SHP77 treated with DMSO at 0.1 percent for 48 hours (cell line): ENCODE measurements at regions not wholly inside any gene's neighbourhood (a gene's known extent, or its start where the extent isn't known, plus 50 kb on each side); places are given as distances from the start of the nearest gene placed in this dataset.
"Not testable (repeated sequence)": the region's sequence is repeated elsewhere in the genome, so short reads cannot be mapped to it uniquely, and the experiment has no call there.

ENCODE experiments used
- DNase-seq: peaks from one replicate; lab custom pipeline; 2025; lab: John Stamatoyannopoulos, UW

GRCh38 chr1:82359541-82359940 is 558.8 kb downstream of the ADGRL2 start:
- DNase-seq: not testable (repeated sequence)

GRCh38 chr1:82358706-82359105 is 558.0 kb downstream of the ADGRL2 start:
- DNase-seq: not testable (repeated sequence)

GRCh38 chr1:82354546-82354945 is 553.8 kb downstream of the ADGRL2 start:
- not testable (repeated sequence) for DNase-seq

GRCh38 chr1:82348487-82348886 is 547.8 kb downstream of the ADGRL2 start:
- no peak for DNase-seq

GRCh38 chr1:82346141-82346540 is 545.4 kb downstream of the ADGRL2 start:
- no peak for DNase-seq

- DNase-seq: no peak
Observed at GRCh38 chr1:82343381-82343780, 542.6 kb downstream of the ADGRL2 start.

- no peak for DNase-seq
Observed at GRCh38 chr1:82337635-82338034, 536.9 kb downstream of the ADGRL2 start.

GRCh38 chr1:82330330-82330729 is 529.6 kb downstream of the ADGRL2 start:
- DNase-seq: no peak

GRCh38 chr1:82329226-82329625 is 528.5 kb downstream of the ADGRL2 start:
- DNase-seq: no peak

- peak; percentile 35 for DNase-seq
Observed at GRCh38 chr1:82323144-82323841, 522.6 kb downstream of the ADGRL2 start.

- DNase-seq: no peak
Observed at GRCh38 chr1:82321794-82322193, 521.1 kb downstream of the ADGRL2 start.

GRCh38 chr1:82319546-82319945 is 518.8 kb downstream of the ADGRL2 start:
- no peak for DNase-seq

GRCh38 chr1:82318921-82319320 is 518.2 kb downstream of the ADGRL2 start:
- DNase-seq: no peak

GRCh38 chr1:82318265-82318664 is 517.5 kb downstream of the ADGRL2 start:
- DNase-seq: no peak

- no peak for DNase-seq
Observed at GRCh38 chr1:82317671-82318070, 516.9 kb downstream of the ADGRL2 start.

- no peak for DNase-seq
Observed at GRCh38 chr1:82299656-82300055, 498.9 kb downstream of the ADGRL2 start.

GRCh38 chr1:82299056-82299455 is 498.3 kb downstream of the ADGRL2 start:
- no peak for DNase-seq

GRCh38 chr1:82297139-82297896 is 496.6 kb downstream of the ADGRL2 start:
- no peak for DNase-seq

GRCh38 chr1:82287556-82287955 is 486.8 kb downstream of the ADGRL2 start:
- no peak for DNase-seq

GRCh38 chr1:82284213-82284612 is 483.5 kb downstream of the ADGRL2 start:
- no peak for DNase-seq

- DNase-seq: no peak
Observed at GRCh38 chr1:82279241-82279640, 478.5 kb downstream of the ADGRL2 start.

- DNase-seq: no peak
Observed at GRCh38 chr1:82273816-82274215, 473.1 kb downstream of the ADGRL2 start.

GRCh38 chr1:82269431-82269830 is 468.7 kb downstream of the ADGRL2 start:
- no peak for DNase-seq

- DNase-seq: no peak
Observed at GRCh38 chr1:82268826-82269225, 468.1 kb downstream of the ADGRL2 start.
